BE2C (cell line): ENCODE measurements at regions not wholly inside any gene's neighbourhood (a gene's known extent, or its start where the extent isn't known, plus 50 kb on each side); places are given as distances from the start of the nearest gene placed in this dataset.

Experiments used
- DNase-seq: peaks from one replicate; pipeline ENCODE4 v3.0.0-alpha.2; 2020
- H3K27me3 ChIP-seq: fragments of 250-450 bp; sonication (Bioruptor Pico); 2 replicates; pipeline ENCODE4 v1.5.1; 2020; ENCODE audit warnings: mild to moderate bottlenecking
- H3K36me3 ChIP-seq: fragments of 250-450 bp; sonication (Bioruptor Pico); 2 replicates; pipeline ENCODE4 v1.5.1; 2020; ENCODE audit warnings: mild to moderate bottlenecking
- H3K4me1 ChIP-seq: fragments of 250-450 bp; sonication (Bioruptor Pico); 2 replicates; pipeline ENCODE4 v1.5.1; 2020
- H3K4me3 ChIP-seq: 2 replicates; pipeline ENCODE4 v1.5.1; 2011; ENCODE audit warnings: low read depth, low read length
- H3K9me3 ChIP-seq: fragments of 250-450 bp; sonication (Bioruptor Pico); 2 replicates; pipeline ENCODE4 v1.5.1; 2020
- TF ChIP-seq, protein P1 (sequence below): IDR thresholded peaks from 2 replicates; pipeline ENCODE4 v1.5.1; 2012; ENCODE audit warnings: mild to moderate bottlenecking, low read depth, low read length

DNA sequence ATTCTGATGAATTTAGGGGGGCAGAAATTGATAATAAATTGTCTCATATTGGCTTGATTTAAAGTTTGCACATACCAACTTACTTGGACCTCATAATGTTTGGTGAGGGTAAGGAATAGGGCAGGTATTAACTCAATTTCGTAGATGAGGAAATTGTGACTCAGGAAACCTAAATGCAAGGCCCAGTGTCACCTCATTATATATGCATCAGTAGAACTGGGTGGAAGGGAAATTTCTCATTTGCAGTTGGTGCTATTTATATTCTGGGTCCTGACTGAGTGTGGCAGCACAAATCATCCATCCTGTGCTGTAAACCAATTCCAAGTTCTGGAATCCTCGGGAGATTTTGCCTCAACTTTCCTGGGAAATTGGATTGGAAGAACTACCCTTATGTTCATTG, 103.0 kb downstream of the SPATA31D1 start:
- Histone ChIP-seq H3K36me3 (no peaks in the 10 kb centered on the region), H3K4me1 (no peaks in the 10 kb centered on the region), H3K27me3 (no peaks in the 10 kb centered on the region), H3K4me3 (no peak overlapping the region), H3K9me3 (no peaks in the 10 kb centered on the region)
- TF ChIP-seq, protein P1, sequence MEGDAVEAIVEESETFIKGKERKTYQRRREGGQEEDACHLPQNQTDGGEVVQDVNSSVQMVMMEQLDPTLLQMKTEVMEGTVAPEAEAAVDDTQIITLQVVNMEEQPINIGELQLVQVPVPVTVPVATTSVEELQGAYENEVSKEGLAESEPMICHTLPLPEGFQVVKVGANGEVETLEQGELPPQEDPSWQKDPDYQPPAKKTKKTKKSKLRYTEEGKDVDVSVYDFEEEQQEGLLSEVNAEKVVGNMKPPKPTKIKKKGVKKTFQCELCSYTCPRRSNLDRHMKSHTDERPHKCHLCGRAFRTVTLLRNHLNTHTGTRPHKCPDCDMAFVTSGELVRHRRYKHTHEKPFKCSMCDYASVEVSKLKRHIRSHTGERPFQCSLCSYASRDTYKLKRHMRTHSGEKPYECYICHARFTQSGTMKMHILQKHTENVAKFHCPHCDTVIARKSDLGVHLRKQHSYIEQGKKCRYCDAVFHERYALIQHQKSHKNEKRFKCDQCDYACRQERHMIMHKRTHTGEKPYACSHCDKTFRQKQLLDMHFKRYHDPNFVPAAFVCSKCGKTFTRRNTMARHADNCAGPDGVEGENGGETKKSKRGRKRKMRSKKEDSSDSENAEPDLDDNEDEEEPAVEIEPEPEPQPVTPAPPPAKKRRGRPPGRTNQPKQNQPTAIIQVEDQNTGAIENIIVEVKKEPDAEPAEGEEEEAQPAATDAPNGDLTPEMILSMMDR = no peak
- no peak for DNase-seq

DNA sequence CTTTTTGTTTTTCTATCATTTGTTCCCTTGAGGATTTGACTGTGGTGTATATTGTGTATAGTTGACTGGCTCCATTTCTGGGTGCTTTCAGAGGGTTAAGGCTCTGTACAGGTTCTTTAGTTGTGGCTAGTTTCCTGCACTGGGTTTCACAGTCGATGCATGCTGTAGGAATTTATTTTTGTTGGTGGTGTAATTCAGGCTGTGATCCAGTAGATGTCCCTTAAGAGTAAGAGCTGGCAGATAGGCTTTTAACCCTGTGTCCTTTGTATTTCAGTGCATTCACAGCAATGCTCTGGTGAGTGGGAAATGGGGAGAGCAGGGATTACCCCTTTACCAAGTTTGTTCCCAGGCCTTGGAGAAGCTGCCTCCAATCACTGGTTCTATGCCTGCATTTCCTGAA, 112.9 kb downstream of the SPATA31D1 start:
- Histone ChIP-seq H3K27me3 (no peaks in the 10 kb centered on the region), H3K9me3 (no peaks in the 10 kb centered on the region; the same call in 1 of the 2 replicates), H3K36me3 (no peaks in the 10 kb centered on the region), H3K4me3 (no peak overlapping the region), H3K4me1 (no peaks in the 10 kb centered on the region)
- no peak for DNase-seq
- TF ChIP-seq, protein P1 = peak; percentile 61

DNA sequence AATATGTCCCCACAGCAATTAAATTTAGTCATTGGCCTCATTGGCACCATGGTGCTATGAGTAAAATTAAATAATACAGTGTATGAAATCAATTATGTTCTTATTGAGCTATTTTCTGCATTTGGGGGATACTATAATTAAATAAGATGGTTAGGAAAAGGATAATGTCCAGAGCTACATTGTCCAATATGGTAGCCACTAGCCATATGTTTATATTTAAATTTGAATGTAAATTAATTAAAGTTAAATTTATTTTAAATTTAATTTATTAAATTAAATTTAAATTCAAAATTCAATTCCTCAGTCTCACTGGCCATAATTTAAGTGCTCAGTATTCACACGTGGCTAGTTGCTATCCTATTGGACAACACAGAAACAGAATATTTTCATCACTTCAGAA, 115.7 kb downstream of the SPATA31D1 start:
- H3K4me3 ChIP-seq = no peak overlapping the region
- H3K36me3 ChIP-seq = no peaks in the 10 kb centered on the region
- H3K27me3 ChIP-seq = no peaks in the 10 kb centered on the region
- TF ChIP-seq, protein P1 = no peak
- no peaks in the 10 kb centered on the region for H3K4me1 ChIP-seq
- no peaks in the 10 kb centered on the region; the same call in 1 of the 2 replicates for H3K9me3 ChIP-seq
- no peak for DNase-seq

DNA sequence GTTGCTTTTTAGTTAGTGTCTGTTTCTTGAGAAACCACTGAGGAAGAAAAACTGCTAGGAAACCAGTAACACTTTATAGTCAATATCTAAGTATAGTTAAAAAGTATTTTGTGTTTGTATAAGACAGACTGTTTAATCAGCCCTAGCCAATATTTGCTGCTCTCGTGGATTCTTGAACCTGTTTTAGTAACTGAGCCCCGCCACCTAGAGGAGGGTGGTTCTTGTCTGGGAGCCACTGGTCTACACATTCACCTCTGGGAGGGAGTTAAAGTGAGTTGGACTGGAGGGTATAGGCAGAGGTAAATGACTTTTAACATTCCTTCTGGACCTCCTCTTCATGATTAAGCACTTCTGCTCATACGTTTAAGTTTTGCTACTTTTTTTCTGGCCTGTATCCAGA, 117.2 kb downstream of the SPATA31D1 start:
- H3K36me3 ChIP-seq = no peaks in the 10 kb centered on the region
- no peaks in the 10 kb centered on the region; the same call in 1 of the 2 replicates for H3K9me3 ChIP-seq
- DNase-seq = no peak
- no peak overlapping the region for H3K4me3 ChIP-seq
- no peaks in the 10 kb centered on the region for H3K27me3 ChIP-seq
- TF ChIP-seq, protein P1 = no peak
- no peaks in the 10 kb centered on the region for H3K4me1 ChIP-seq

DNA sequence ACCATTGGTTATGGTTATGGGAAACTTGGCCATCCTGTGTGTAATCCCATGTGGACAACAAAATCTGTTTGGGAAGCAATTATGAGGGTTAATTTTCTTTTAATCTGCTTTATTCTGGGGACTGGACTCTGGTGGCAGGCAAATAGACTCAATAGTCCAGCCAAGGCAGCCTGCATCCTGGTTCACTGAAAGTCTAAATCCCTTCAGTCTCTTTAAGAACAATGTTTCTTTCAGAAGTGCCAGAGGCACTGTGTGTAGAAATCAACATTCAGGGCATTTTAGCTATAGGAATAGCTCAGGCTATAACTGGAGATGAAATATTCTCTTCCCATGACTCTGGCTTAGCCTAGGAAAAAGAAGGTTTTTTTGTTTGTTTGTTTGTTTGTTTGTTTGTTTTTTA, 118.0 kb downstream of the SPATA31D1 start:
- no peak overlapping the region for H3K4me3 ChIP-seq
- no peak for DNase-seq
- TF ChIP-seq, protein P1 = no peak
- H3K36me3 ChIP-seq = no peaks in the 10 kb centered on the region
- no peaks in the 10 kb centered on the region for H3K27me3 ChIP-seq
- H3K9me3 ChIP-seq = no peaks in the 10 kb centered on the region; the same call in 1 of the 2 replicates
- no peaks in the 10 kb centered on the region for H3K4me1 ChIP-seq

DNA sequence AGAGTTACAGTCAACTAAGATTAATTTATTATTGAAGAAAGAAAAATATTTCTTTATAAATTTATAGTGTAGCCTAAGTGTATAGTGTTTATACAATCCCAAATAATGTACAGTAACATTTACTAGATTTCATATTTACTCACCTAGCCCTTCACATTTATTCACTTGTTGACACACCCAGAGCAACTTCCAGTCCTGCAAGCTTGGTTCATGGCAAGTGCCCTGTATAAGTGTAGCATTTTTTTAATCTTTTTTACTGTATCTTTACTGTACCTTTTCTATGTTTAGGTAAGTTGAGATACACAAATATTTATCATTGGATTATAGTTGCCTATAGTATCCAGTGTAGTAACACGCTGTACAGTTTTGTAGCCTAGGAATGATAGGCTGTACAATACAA, 119.9 kb downstream of the SPATA31D1 start:
- no peaks in the 10 kb centered on the region for H3K4me1 ChIP-seq
- TF ChIP-seq, protein P1 = no peak
- no peak for DNase-seq
- H3K27me3 ChIP-seq = no peaks in the 10 kb centered on the region
- no peak overlapping the region for H3K4me3 ChIP-seq
- no peaks in the 10 kb centered on the region for H3K9me3 ChIP-seq
- no peaks in the 10 kb centered on the region for H3K36me3 ChIP-seq
